Breast epithelium (tissue), 3 donors: ENCODE measurements at regions not wholly inside any gene's neighbourhood (a gene's known extent, or its start where the extent isn't known, plus 50 kb on each side); places are given as distances from the start of the nearest gene placed in this dataset.

Experiments
- CTCF ChIP-seq, 3 donors: fragments of 450-650 bp; IDR thresholded peaks; one replicate each; pipeline ENCODE4 v1.5.1; 2016 to 2017; ENCODE audit warnings: antibody characterized with exemption in 3 of 3, mild to moderate bottlenecking in 3 of 3, moderate library complexity in 3 of 3
- POLR2A ChIP-seq: fragments of 450-650 bp; IDR thresholded peaks from one replicate; pipeline ENCODE4 v1.6.1; 2016; ENCODE audit warnings: antibody characterized with exemption, mild to moderate bottlenecking, moderate library complexity

GRCh38 chr6:139972116-139972515, 597.7 kb upstream of the CITED2 start:
- no peak for TF ChIP-seq CTCF (IDR thresholded peaks at IDR 0.05)
- no peak for TF ChIP-seq POLR2A
